GM18907 (cell line): ENCODE measurements at regions not wholly inside any gene's neighbourhood (a gene's known extent, or its start where the extent isn't known, plus 50 kb on each side); places are given as distances from the start of the nearest gene placed in this dataset.

Experiments used
- ATAC-seq: cut with Tn5 transposase; IDR thresholded peaks from one replicate; pipeline ENCODE4 v1.9.1; 2021; ENCODE audit warnings: mild to moderate bottlenecking, moderate library complexity; ENCODE audit not compliant: unreplicated experiment

DNA sequence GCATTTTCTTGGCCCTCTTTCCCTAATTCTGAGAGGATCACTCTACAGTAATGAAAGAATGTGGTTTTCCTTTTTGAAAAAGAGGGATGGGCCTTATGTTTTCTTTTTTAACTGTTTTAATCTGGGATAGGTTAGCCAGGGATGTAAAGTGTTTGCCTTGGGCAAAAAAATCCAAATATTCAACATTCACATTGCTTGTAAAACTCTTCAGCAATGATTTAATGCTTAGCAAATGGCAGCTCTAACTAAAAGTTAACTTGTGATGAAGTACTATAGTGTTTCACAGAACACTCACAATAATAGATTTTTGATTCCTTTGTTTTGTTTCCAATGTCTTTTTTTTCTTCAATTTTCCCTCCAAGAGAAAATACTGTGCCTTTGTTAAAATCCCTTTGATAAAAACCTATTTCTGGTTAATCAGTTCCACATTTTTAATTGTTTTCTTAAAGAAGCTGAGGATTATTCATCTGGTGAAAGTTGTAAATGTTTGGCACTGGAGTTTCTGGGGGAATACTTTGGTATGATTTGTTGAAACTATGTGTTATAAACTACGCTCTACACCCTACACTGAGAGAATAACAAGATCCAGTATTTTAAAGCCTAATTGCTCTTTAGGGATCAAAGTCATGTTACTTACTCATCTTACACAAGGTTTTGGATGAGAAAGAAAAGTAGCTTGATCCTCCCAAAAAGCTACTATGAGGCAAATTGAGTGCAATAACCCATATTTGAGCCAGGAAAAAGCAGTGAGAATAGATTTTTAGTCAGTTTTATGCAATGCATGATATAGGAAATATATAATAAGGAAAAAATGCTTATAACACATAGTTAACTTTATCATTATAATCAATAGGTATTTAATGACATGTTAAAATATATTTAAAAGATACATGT is 335.8 kb downstream of the EPHA7 start:
- ATAC-seq: no peak

DNA sequence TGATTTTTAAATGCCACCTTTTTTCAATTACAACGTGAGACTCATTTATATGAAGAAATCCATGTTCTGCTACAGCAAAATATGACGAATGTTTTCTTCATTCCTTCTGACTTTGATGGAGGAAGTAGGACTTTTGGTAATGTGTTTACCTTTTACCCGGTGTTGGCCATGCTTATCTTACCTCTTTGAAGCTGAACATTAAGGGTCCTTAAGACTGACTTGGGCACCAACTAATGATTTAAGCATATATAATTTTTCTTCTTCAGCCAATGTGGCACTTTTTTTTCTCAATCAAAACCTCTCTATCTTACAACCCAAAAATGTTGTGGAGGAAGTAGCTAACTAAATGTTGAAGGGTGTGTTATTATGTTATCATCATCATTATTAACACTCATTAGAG is 337.5 kb downstream of the EPHA7 start:
- ATAC-seq: no peak

DNA sequence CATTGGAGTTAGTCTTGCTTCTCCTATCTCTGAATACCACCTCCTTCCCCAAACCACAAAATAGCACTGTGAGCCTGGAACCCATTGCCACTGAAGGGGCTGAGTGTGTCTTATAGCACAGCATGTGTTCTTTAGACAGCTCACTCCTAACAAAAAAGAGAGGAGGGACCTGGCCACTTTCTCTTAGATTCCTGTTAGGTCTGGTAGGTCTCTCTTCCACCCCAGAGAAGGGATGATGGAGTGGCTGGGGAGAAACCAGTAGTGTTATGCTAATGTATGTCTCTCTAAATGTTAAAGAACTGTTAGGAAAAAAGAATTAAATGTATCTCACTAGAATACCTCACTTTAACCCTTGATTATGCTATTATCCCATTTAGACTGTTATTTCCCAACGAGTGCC is 340.3 kb downstream of the EPHA7 start:
- no peak for ATAC-seq

DNA sequence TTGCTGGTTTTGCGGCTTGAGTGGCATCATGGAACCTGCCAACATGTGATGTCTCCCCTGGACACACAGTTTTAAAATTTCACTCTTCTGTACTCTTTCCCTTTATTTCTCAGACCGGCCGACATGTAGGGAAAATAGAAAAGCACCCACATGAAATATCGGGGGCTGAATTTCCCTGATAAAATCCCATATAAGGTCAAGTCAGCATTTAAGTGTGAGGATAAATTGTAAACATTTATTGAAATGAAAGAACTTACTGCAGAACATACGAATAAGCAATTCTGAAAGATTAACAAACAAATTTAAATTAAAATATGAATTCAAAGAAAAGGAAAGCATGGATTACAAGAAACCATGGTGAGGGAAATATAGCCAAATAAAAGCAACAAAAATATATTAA is 345.5 kb downstream of the EPHA7 start:
- ATAC-seq: no peak

DNA sequence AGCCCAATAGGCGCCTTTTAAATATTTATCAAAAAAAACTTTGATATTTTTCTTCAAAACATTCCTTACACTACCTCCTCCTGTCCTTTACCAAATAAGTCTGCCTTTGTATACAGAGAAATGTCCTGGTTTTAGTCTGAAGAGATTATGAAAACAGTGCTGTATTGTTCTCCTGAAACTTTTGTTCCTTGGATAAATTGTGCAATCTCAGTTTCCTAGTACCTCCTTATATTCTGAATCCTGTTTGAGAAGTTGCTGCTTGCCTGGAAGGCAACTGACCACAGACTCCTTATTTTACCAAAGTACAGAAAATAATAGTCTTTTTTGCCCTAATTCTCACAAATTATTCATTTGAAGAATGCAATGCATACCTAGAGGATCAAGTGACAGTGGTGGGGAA is 349.5 kb downstream of the EPHA7 start:
- no peak for ATAC-seq

DNA sequence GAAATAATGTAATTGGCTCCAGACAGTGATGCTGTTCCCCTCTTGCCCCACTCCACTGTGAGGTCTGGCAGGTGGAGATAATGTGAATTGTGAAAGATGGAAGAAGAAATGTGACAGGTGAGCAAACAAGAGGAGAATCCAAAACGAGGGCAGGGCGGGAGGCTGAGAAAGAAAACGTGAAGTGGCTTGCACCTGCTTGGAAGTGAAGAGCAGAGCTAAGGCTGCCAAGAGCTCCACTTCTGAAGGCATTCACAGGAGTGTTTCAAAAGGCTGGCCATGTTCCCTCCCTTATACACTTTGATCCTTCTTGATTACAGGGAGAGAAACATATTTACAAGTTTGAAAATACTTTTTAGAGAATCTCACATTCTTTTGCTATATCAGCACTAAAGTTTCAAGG is 359.4 kb downstream of the EPHA7 start:
- ATAC-seq: no peak

DNA sequence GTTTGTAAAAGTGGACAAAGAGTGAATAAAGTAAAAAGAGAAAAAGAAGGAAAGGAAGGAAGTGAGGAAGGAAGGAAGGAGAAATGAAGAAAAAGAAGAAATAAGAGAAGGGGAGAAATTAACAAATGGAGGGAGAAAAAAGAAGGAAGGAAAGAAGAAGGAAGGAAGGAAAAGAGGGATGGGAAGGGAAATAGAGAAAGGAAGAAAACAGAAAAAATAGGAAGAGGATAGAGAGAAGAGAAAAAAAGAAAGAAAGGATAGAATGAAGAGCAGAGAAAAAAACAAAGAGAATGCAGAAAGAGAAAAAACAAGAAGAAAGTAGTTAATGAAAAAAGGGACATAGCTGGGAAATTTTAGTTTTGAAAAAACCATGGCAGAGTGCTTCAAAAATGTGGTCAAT is 361.8 kb downstream of the EPHA7 start:
- no peak for ATAC-seq

DNA sequence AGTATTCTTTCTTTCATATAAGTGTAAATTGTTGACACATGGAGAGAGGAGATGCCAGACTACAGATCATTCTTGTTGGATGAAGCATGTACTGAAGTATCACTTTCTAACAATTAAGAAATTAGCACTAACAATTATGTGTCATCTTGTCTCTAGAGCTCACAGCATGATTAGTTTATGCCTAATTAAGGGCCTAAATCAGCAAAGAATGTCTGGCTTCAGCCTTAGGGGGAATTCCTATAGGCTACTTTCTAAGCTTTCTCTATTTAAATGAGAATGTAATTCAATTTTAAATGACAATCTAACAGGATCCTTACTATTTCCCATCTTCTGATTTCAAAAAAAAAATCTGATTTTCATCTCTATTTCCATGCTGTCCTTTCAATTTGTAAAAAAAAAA is 371.0 kb downstream of the EPHA7 start:
- ATAC-seq: no peak

DNA sequence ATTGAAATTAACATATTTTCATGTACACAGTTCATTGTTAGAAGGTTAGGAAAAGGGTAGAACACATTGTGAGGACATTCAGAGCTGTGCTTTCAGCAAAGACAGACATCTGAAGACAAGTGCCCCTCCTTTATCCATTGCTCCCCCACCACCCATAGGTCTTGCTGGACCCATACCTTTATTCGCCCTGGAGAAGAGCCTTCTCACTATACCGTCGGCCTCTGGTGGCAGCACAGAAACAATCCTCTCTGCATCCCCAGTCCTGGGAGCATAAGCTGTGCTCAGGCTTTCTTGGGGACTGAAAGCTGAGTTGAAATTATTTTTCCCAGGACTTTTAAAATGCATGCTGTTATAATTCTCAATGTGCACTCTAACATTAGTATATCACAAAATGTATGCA is 372.3 kb downstream of the EPHA7 start:
- no peak for ATAC-seq

DNA sequence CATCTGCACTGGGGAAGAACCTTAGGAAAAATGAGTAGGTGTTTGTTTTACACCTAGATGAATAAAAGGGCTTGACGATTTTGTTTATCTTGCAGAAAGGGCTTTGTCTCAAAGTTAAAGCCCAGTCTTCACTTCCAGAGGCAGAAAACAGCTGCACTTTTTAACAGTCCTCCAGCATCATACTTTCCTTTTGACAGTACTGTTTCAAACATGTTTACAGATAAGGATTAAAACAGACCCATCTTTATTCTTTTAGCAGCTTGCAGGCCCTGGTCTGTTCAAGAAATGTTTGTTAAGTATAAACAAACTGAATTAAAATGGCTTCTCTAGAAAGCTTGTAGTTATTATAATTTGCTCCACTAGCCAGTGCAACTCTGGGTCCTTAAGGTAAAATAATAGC is 374.2 kb downstream of the EPHA7 start:
- ATAC-seq: no peak

DNA sequence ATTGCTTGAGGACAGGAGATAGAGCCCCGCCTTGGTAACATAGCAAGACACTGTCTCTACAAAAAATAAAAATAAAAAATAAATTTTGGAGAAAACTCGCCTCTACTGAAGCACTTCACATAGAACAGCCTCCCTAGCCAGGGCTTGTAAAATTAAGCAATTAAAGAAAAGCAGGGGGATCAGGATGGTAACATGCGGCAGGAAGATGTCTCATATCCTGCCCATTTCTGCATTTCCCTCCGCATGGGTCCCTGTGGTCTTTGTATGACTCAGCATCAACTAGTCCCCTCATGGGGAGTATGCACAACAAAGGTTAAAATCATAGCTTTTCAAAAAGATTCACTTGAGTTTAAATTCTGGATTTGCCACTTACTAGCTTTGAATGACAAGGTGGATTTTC is 379.0 kb downstream of the EPHA7 start:
- no peak for ATAC-seq

DNA sequence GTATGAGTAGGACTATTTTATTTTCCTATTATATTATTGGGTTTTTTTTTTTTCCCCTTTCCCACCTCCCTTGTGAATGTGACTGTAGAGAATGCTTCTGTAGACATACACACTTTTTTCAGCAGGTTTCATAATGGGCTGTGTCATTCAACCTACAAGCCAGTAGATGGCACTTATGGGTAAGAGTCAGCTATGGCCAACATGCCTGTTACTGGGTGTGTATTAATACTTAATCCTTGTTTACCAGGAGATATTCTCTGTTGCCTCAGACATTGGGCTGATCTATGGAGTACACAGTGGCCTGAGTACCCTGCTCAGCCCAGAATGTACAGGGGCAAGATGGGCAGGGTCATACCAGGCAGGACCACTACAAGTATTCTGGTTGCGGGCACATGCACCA is 382.5 kb downstream of the EPHA7 start:
- ATAC-seq: no peak

DNA sequence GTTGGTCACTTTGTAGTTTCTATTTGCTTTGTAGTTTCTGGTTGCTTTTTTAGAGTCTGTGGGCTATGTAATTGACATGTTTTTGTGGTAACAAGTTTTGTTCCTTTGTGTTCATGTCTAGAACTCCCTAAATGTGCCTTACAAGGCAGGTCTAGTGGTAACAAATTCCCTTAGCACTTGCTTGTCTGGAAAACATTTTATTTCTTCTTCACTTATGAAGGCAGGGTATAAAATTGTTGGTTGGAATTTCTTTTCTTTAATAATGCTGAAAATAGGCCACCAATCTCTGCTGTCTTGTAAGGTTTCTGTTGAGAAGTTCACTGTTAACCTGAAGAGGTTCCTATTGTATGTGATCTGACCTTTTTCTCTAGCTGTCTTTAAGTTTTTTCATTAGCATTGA is 383.6 kb downstream of the EPHA7 start:
- no peak for ATAC-seq

DNA sequence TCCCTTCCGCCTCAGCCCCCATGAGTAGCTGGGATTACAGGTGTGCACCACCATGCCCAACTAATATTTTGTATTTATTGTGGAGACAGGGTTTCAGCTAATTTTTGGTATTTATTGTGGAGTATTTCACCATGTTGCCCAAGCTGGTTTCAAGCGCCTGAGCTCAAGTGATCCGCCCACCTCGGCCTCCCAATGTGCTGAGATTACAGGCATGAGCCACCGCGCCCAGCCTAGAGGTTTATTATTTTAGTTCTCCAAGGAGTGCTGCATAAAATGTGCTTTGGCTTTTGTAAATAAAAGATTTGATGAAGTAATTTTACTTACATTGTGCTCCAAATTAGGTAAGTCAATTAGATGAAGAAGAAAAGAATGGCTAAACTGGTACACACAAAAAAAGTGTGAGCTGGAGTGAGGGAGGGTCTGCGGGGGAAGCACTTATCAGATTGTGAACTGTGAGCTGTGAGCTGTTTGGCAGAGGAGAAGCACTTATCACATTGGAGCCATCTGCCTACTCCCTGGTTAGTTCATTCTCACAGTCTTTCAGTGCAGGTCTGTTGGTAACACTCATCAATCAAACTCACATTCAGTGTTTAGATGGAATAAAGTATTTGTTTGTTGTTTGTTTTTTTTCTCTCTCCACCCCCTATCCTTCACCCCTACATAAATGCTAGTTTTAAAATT is 398.0 kb downstream of the EPHA7 start:
- no peak for ATAC-seq

DNA sequence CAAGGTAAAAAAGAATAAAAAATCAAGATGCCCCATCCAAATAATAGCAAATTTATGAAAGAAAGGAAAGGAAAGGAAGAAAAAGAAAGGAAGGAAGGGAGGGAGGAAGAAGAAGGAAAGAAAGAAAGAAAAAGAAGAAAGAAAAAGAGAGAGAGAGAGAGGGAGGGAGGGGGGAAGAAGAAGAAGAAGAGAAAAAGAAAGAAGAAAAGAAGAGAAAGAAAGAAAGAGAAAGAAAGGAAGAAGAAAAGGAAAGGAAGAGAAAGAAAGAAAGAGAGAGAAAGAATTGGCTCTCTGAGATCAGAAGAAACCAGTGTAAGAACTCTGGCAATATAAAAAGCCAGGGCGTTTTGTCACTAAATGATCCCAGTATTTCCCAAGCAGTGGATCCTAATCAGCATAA is 401.7 kb downstream of the EPHA7 start:
- no peak for ATAC-seq

DNA sequence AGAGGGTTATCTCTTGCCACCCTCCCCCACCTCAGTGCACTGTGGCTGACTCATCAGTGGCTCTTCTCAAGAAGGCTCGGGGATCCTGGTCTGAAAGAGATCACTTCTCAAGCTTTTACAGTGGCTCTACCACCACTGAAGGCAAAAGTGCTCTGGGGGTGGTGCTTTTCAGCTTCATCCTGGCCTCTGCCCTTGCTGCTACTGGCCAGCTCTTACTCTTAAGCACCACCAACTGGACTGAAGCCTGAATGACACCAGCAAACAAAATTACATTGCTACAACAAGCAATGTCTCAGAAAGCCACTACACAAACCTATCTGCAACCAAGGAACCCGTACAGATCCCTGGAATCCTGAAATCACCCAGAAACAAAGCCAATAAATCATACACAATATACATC is 402.1 kb downstream of the EPHA7 start:
- ATAC-seq: no peak

DNA sequence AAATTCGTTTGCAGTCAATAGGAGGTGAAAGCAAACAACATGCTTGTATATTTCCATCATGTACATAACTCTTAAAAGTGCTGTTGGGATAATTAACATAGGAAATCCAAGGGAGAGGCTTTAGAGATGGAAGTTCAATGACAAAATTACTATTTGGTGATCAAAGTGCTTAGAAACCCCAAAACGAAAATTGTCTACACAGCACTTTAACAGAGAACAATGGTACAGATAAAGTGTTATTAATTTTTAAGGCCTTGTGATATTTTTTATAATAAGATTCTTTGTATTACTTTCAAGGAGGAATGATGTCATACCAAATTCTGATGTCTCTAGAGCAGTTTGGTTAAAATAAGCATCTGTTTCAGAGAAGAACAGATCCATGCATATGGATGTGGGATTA is 406.3 kb downstream of the EPHA7 start:
- no peak for ATAC-seq

DNA sequence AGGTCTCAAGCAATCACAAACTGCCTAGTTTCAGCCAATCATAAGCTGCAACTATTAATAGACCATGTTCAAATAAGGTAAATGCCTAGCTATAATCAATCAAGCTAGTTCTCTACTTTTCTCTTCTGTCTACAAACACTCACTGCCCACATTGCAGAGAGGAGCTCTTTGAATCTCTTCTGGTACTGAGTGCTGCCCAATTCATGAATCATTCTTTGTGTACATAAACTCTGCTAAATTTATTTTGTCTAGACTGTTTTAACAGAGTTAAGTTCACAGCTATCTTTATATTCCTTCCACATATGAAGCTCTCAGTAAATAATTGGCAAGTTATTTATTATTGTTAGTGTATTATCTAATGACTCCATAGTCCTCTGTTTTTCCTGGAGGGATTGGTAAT is 411.0 kb downstream of the EPHA7 start:
- no peak for ATAC-seq

DNA sequence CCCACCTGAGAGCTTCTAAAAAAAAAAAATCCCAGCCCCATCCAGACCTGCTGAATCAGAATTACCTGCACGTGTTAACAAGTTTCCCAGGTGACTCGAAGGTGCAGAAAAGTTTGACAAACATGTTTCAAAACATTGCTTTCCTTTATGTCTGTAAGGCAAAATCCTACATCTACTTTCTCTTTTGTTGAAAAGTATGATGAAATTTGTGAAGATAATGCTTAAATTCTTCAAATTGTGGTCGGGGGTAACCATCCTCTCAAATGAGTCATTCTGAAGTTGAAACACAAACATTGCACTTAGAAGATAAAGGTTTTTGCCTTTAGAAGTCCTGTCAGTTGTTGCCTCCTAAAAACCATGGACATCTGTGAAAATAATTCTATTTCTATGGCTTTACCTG is 429.7 kb downstream of the EPHA7 start:
- ATAC-seq: no peak

DNA sequence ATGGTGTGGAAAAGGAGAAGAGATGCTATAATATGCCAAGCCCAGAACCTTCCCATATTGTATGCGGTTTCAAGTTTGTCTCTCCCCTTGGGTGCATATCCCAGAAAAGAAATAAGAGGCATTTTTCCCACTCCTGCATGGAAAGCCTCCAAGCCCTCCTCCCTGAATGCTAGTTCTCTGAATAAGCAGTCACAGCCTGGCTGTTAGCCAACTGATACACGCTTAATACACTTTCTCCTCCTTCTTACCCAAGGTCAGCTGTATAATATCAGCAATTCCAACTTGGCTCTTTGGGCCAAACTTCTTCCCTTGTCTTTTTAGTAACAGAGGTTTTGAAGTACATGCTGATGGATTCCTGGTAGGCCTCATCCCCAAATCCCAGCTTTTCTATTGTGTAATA is 440.1 kb downstream of the EPHA7 start:
- ATAC-seq: no peak

DNA sequence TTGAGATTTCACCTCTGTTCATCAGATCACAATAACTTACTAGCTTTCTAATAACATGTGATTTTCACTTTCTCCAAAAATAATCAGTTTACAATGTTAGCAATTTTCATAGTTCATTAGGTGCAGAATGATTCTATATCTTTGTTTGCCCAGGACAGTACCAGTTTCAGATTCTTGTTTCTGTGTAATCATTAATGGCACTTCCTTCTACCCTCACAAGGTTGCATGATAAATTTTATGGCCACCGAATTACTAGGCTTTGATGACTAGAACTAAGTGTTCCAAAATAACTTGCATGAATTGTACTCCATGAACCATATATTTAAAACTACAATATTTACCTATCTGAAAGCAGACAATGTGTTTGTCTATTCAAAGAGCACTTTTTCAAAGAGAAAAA is 442.3 kb downstream of the EPHA7 start:
- peak; percentile 78 for ATAC-seq

DNA sequence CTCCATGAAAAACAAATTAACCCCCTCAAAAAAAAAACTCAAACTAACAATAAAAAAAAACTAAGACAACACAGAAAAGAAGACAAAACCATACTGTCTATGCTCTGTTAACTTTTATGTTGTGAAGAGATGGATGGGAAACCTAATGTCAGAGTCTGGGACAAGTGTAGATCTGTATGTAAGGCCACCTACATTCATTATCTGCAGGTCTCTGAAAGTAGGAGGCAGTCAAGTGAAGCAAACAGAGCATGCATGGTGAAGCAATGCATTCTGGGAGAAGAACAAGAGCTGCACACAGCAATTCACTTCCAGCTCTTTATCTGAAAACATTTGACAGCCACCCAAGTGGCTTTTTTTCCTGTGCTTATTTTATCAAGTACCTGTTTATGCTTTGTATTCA is 452.0 kb downstream of the EPHA7 start:
- no peak for ATAC-seq

DNA sequence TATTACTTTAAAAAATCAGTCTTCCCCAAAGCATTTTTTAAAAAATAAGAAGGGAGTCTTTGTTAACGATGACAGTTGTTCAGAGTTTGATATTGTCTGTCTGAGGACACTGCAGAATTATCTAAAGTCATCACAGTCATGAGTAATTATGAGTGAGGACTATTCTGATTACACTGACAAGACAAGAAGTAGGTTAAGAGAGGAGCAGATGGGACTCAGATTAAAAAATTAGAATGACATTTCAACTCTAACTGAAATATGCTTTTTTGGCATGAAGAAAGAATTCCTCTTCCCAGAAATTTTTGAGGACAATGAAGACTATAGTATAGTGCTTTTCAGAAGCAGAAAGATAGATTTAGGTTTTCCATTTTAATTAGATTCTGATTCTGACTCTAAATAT is 456.5 kb downstream of the EPHA7 start:
- no peak for ATAC-seq
